ENCODE measurements at regions not wholly inside any gene's neighbourhood (a gene's known extent, or its start where the extent isn't known, plus 50 kb on each side); places are given as distances from the start of the nearest gene placed in this dataset.

DNA sequence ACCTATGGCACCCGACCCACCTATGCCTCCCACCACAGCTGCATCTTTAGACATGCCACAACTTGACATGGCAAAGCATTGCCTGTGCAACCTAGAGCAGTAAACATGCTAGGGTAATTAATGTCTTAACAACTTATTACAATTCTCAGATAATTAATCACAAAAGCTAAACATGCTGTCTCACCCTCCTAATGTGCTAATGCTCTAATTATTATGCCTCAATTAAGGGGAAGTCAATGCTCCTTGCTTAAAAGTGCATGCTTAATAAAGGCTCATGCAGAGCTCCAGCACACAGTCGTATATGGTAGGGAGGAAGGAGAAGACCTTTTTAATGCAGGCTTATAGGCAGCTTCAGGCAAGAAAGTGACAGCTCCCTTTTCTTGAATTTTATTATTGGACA, 396.0 kb downstream of the SEC16B start:
- Mint-ChIP-seq H3K36me3 (no peaks in the 10 kb centered on the region), H3K27ac (no peak overlapping the region), H3K9me3 (peaks cover 16% of the 10 kb centered on the region), H3K4me3 (no peak overlapping the region), H3K4me1 (no peaks in the 10 kb centered on the region)
- ATAC-seq (no peak), DNase-seq (ENCODE audit: low spot score in 2 of 2) (no peak)

DNA sequence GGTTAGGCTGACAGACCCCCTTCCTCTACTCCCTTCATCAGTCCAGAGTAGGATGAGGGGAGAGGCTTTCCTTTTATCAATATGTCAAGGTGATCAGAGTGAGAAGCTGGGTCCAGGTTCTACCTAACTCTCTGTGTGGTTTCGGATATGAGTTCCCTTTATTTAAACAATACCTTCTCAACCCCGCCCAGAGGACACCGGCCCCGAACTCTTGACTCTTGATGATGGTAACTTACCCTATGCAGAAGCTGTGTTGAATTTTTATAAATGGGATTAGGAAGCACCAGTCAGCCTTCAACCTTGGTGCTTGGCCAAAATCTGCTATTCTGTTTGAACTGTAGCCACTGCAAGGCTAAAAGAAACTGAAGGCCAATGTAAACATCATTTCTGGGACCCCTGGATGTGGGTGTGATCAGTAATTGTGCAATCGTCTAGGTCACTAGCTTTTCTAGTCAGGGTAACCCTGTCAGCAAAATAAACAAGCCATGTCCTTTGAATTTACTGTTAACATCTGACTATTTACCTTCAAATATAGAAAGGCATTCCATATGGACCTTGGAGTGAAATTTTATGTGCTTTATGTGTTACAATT, 398.3 kb downstream of the SEC16B start:
- ATAC-seq (no peak), DNase-seq (ENCODE audit: low spot score in 2 of 2) (no peak)
- H3K27ac Mint-ChIP-seq, result no peak overlapping the region
- no peak overlapping the region for H3K4me3 Mint-ChIP-seq
- no peaks in the 10 kb centered on the region for H3K4me1 Mint-ChIP-seq
- no peaks in the 10 kb centered on the region for H3K36me3 Mint-ChIP-seq
- H3K9me3 Mint-ChIP-seq, result peaks cover 13% of the 10 kb centered on the region

DNA sequence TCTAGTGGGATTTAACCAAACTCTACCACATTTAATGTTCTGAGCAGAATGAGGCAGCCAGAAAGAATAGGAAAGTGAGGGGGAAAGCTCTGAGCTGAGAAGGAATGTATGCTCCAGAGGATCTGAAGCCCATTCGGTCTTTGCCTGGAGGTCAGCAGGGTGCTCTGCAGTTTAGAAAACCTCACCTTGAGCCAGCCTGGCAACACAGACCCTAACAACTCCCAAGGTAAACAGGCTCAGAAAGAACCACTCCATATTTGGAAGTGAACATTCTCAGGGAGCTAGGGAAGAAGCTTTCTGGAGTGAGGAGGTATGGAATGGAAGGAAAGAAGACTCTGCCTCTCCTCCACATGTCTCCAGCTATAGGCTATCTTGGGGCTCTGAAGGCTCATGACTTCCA, 398.8 kb downstream of the SEC16B start:
- H3K4me3 Mint-ChIP-seq, result no peak overlapping the region
- no peaks in the 10 kb centered on the region for H3K4me1 Mint-ChIP-seq
- H3K9me3 Mint-ChIP-seq, result peaks cover 12% of the 10 kb centered on the region

DNA sequence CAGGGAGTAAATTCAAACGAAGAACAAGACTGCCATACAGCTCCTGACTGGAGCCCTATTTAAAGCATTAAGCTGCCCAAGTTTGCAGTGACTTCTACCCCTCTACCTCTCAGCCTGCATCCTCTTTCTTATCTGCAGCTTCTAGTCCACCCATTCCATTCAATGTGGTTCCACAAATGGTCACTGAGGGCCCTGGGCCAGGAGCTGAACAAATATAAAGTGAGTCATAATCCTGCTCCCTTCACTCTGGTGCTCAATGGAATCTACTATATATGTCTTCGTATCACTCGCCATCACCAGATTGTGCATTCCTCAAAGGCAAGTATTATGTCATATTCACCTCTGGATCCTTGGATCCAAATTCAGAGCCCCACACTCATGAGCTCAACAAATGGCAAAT, 398.7 kb downstream of the BRINP2 start:
- Mint-ChIP-seq H3K9me3 (peaks cover 8% of the 10 kb centered on the region), H3K4me3 (no peak overlapping the region), H3K36me3 (no peaks in the 10 kb centered on the region), H3K27ac (no peak overlapping the region), H3K4me1 (no peaks in the 10 kb centered on the region)
- no peak for DNase-seq (ENCODE audit: low spot score in 2 of 2)
- no peak for ATAC-seq

More for the DNA sequence above, 398.8 kb downstream of the SEC16B start:
- ATAC-seq, result no peak
- no peaks in the 10 kb centered on the region for H3K36me3 Mint-ChIP-seq
- no peak for DNase-seq (ENCODE audit: low spot score in 2 of 2)
- H3K27ac Mint-ChIP-seq, result no peak overlapping the region

DNA sequence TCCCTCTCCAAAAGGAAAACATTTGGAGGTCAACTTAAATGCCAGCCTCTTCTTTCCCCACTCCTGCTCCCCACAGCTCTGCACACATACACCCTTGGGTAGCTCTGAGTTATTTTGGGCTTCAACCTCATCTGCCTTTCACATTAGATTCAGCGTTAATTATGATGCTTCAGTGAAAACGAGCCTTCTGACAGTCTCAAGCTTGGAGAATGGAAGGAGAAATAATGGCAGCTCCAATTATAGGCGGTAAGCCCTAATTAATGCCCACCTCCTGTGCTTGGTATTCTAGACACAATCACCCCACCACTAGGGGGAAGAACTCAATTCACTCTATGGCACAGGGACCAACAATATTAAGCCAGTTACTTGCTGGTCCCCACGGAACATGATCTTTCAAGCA, 397.9 kb downstream of the BRINP2 start:
- no peak for ATAC-seq
- H3K4me3 Mint-ChIP-seq, result no peak overlapping the region

DNA sequence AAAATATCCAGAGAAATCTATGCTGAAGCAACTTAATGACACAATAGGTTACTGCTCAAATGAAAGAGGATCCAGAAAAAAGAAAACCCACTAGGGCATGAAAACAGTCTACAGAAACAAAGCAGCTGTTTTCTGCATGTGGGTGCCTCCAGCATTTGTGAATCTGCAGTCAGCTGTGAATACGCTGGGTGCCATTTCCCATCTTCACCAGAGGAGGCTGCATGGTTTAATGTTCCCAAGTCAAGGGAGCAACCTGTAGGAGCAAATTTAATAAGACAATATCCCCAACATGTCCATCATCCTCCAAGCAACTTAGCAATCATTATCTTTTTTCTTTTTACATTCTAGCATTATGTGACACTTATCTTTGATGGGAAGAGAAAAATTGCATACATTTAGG, 396.6 kb downstream of the BRINP2 start:
- Mint-ChIP-seq H3K27ac (no peak overlapping the region), H3K4me1 (no peaks in the 10 kb centered on the region), H3K9me3 (peaks cover 8% of the 10 kb centered on the region), H3K36me3 (no peaks in the 10 kb centered on the region), H3K4me3 (no peak overlapping the region)
- no peak for DNase-seq (ENCODE audit: low spot score in 2 of 2)
- no peak for ATAC-seq

More for the DNA sequence above, 397.9 kb downstream of the BRINP2 start:
- Mint-ChIP-seq H3K36me3 (no peaks in the 10 kb centered on the region), H3K4me1 (no peaks in the 10 kb centered on the region), H3K27ac (no peak overlapping the region), H3K9me3 (peaks cover 8% of the 10 kb centered on the region)
- DNase-seq (ENCODE audit: low spot score in 2 of 2), result no peak

DNA sequence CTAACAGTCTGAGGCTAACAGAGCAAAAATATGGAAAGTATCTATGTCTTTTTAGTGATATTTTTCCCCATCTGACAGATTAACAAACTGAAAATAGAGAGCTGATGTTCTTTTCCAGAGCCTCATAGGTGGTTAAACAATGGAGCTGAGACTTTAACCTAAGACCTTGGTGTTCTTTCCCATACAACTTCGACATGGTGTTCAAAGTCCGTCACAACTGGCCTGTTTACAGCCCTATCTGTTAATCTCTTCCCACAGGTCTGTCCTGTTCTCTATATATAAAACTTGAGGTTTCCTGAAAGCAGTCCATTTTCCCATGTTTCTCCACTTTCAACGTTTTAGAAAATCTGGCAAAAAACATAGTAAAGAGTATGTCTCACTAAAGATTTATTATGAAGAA, 395.7 kb downstream of the BRINP2 start:
- Mint-ChIP-seq H3K27ac (no peak overlapping the region), H3K4me1 (no peaks in the 10 kb centered on the region), H3K4me3 (no peak overlapping the region), H3K9me3 (peaks cover 12% of the 10 kb centered on the region), H3K36me3 (no peaks in the 10 kb centered on the region)
- ATAC-seq (no peak), DNase-seq (ENCODE audit: low spot score in 2 of 2) (no peak)

DNA sequence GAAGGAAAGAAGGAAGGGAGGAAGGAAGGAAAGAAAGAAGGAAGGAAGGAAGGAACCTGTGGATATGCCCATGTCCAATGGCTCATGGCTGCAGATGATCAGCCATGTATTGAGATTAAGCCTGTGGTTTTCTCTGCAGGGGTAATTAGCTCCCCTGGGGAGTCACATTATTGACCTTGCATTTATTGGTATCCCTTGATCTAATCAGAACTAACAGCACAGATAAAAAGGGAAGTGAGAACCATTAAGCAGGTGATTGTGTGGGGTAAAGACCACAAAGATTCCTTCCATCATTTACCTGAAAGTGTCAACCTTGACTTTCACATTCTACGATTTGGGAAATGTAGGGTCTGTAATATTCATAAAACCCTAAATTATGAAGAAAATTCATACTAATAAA, 390.7 kb downstream of the BRINP2 start:
- Mint-ChIP-seq H3K36me3 (no peaks in the 10 kb centered on the region), H3K9me3 (peaks cover 26% of the 10 kb centered on the region), H3K4me1 (no peaks in the 10 kb centered on the region), H3K4me3 (no peak overlapping the region), H3K27ac (no peak overlapping the region)
- ATAC-seq (no peak), DNase-seq (ENCODE audit: low spot score in 2 of 2) (no peak)

DNA sequence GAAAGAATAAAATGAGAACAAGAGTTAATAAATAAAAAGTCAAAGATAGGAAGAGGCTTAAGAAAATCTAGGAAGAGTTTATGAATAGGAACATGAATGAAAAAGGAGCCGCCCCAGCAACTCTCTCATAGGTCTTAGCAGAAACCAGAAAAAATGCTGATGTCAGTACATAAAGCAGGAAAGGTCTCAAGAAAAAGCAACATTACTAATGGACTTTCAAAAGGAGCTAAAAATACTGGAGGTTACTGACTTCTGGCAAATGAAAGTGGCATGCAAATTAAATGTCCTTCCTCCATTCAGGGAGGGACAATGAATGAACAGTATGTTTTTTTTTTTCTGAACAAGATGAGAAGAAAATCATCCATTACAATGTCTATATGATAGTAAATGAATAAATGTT, 387.6 kb downstream of the BRINP2 start:
- no peak overlapping the region for H3K4me3 Mint-ChIP-seq
- peaks cover 40% of the 10 kb centered on the region for H3K9me3 Mint-ChIP-seq
- no peak overlapping the region for H3K27ac Mint-ChIP-seq
- no peak for DNase-seq (ENCODE audit: low spot score in 2 of 2)
- H3K36me3 Mint-ChIP-seq, result no peaks in the 10 kb centered on the region
- no peaks in the 10 kb centered on the region for H3K4me1 Mint-ChIP-seq
- ATAC-seq, result no peak

DNA sequence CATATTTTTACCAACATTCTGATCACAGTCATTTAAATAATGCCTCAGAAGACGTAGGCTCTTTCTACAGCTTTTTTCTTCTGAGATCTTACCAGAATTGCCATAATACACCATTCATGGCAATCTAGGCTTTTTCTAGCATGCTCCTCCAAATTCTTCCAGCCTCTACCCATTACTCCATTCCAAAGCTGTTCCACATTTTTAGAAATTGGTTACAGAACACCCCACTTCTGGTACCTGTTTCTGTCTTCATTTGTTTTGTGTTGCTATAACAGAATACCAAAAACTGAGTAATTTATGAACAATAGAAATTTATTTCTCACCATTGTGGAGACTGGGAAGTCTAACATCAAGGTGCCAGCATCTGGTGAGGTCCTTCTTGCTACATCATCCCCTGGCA, 385.4 kb downstream of the BRINP2 start:
- Mint-ChIP-seq H3K36me3 (no peaks in the 10 kb centered on the region), H3K4me1 (no peaks in the 10 kb centered on the region), H3K27ac (no peak overlapping the region), H3K4me3 (no peak overlapping the region), H3K9me3 (peaks cover 43% of the 10 kb centered on the region)
- ATAC-seq (no peak), DNase-seq (ENCODE audit: low spot score in 2 of 2) (no peak)

DNA sequence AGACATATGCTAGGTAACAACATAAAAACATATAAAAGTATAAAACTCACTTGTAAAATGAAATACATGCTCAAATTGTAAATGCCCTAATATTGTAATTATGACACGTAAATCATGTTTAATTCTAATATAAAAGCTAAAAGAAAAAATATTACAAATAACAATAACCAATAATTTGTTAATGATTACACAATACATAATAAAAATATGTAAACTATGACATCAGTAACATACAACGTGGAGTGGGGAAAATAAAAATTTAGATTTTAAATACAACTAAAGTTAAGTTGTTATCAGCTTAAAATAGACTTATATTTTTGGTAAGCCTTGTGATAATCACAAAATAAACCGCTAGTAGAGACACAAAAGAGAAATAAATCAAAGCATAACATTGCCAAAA, 376.4 kb downstream of the BRINP2 start:
- H3K9me3 Mint-ChIP-seq, result peaks cover 26% of the 10 kb centered on the region
- no peak overlapping the region for H3K27ac Mint-ChIP-seq
- no peak overlapping the region for H3K4me3 Mint-ChIP-seq
- DNase-seq (ENCODE audit: low spot score in 2 of 2), result no peak
- ATAC-seq, result no peak
- H3K36me3 Mint-ChIP-seq, result no peaks in the 10 kb centered on the region
- H3K4me1 Mint-ChIP-seq, result no peaks in the 10 kb centered on the region

DNA sequence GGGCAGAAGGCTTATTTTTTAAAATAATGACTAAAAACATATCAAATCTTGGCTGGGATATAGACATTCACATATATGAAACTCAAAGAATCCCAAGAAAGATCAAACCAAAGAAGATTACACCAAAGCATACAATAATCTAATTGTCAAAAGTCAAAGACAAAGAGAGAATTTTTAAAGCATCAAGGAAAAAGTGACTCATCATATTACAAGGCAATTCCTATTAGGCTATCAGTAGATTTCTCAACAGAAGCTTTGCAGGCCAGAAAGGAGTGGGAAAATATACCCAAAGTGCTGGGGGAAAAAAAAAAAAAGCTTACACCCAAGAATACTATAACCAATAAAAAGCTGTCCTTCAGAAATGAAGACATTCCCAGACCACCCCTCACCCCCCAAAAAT, 375.6 kb downstream of the BRINP2 start:
- DNase-seq (ENCODE audit: low spot score in 2 of 2) (no peak), ATAC-seq (no peak)
- no peak overlapping the region for H3K27ac Mint-ChIP-seq
- no peaks in the 10 kb centered on the region for H3K4me1 Mint-ChIP-seq
- no peaks in the 10 kb centered on the region for H3K36me3 Mint-ChIP-seq
- no peak overlapping the region for H3K4me3 Mint-ChIP-seq
- peaks cover 22% of the 10 kb centered on the region for H3K9me3 Mint-ChIP-seq

DNA sequence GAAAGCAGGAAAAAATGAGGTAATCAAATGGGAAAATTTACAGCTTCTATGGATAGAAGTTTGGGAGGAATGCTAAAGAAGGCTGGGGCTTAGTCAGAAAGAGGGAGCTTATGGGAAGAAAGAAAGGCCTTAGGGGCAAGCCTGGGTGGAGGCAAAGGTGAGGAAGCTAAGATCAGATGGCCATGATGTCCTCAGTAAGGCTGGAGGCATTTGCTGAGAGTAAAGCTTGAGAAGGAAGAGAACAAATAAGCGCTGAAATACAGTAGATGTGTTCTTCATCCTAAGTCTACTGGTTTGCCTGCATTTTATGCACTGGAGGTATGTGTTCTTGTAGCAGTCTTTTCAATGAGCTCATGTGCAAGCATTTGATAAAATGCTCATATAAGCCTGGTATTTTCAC, 355.4 kb downstream of the BRINP2 start:
- ATAC-seq, result no peak
- Mint-ChIP-seq H3K4me3 (no peak overlapping the region), H3K9me3 (peaks cover 15% of the 10 kb centered on the region), H3K36me3 (no peaks in the 10 kb centered on the region), H3K4me1 (no peaks in the 10 kb centered on the region), H3K27ac (no peak overlapping the region)
- DNase-seq (ENCODE audit: low spot score in 2 of 2), result no peak

DNA sequence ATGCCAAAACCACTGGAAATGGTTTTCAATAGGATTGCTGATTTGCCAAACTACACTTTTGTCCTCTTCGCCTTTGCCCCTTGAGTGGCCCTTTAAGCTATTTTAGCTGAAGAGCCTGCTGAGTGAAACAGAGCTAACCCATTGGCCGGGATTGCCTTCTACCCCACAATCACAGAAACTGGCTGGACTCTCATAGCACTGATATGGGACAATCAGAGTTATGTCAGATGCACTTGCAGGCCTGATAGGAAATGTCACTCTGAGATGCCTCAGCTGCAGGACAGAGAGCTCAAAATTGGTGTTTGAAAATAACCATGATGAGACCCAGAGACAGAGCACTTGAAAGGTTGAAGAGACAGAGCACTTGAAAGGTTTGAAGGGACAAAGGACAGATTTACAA, 354.4 kb downstream of the BRINP2 start:
- no peaks in the 10 kb centered on the region for H3K36me3 Mint-ChIP-seq
- peaks cover 20% of the 10 kb centered on the region for H3K9me3 Mint-ChIP-seq
- no peaks in the 10 kb centered on the region for H3K4me1 Mint-ChIP-seq
- H3K27ac Mint-ChIP-seq, result no peak overlapping the region
- H3K4me3 Mint-ChIP-seq, result no peak overlapping the region
- ATAC-seq (no peak), DNase-seq (ENCODE audit: low spot score in 2 of 2) (no peak)

DNA sequence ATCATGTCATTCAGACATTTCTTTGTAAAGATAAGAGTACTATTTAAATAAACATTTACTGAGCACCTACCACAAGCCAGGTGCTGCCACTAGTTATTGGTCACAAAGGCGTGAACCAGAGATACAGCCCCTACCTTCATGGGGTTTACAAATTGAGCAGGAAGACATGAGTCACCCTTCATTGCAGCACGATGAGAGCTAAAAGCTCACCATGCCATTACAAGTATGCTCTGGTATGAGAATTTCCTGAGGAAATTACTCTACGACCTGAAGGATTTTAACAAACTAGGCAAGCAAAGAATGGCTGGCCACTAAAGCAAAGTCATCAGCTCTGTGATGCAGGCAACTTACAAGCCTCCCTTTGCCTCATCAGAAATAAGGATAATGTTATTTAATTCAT, 346.8 kb downstream of the BRINP2 start:
- Mint-ChIP-seq H3K9me3 (peaks cover 12% of the 10 kb centered on the region), H3K4me1 (no peaks in the 10 kb centered on the region), H3K4me3 (no peak overlapping the region), H3K36me3 (no peaks in the 10 kb centered on the region), H3K27ac (no peak overlapping the region)
- DNase-seq (ENCODE audit: low spot score in 2 of 2) (no peak), ATAC-seq (no peak)

DNA sequence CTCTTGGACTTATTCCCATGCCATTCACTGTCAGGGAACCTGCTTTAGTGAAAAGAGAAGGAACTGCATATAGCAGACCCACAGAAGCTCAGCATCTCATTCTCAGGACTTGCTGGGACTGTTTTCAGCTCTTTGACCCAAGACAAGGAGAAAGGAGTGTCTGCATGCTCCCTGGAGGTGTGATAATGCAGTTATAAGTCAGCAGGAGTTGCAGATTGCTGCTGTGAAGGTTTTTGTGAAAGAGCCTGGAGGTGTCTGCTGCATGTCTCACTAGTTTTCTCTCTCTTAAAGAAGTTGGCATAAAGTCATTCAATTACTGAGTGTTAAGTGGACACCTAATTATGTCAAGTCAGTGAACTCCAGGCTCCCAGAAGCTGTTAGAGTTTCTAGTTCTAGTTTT, 343.4 kb downstream of the BRINP2 start:
- Mint-ChIP-seq H3K27ac (no peak overlapping the region), H3K4me3 (no peak overlapping the region), H3K9me3 (peaks cover 3% of the 10 kb centered on the region), H3K36me3 (no peaks in the 10 kb centered on the region), H3K4me1 (no peaks in the 10 kb centered on the region)
- no peak for ATAC-seq
- DNase-seq (ENCODE audit: low spot score in 2 of 2), result no peak

DNA sequence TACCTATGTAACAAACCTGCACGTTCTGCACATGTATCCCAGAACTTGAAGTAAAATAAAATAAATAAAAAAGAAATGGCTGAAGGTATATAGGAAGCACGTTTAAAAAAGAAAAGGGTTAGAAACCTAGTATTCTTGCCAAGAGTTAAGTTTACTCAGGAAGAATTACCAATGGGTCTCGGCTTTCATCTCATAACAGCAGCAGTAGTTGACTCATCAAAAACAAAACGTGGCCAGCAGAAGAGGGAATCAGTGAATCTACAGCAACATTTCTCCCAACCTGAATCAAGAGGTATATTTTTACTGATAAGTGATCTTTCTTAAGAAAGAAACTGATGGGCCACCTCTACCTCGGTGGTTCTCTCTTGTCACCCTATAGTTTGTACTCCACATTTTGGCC, 340.3 kb downstream of the BRINP2 start:
- H3K4me1 Mint-ChIP-seq, result no peaks in the 10 kb centered on the region
- H3K36me3 Mint-ChIP-seq, result no peaks in the 10 kb centered on the region
- peaks cover 11% of the 10 kb centered on the region for H3K9me3 Mint-ChIP-seq
- H3K4me3 Mint-ChIP-seq, result no peak overlapping the region
- DNase-seq (ENCODE audit: low spot score in 2 of 2), result no peak
- no peak overlapping the region for H3K27ac Mint-ChIP-seq
- ATAC-seq, result no peak
